Nephron (organoid): ENCODE measurements at regions not wholly inside any gene's neighbourhood (a gene's known extent, or its start where the extent isn't known, plus 50 kb on each side); places are given as distances from the start of the nearest gene placed in this dataset.

Experiments
- H3K27ac Mint-ChIP-seq, 3 experiments: 2 replicates each; pipeline ENCODE4 v1.8.0; 2020; ENCODE audit warnings: mixed read lengths in 3 of 3, mild to moderate bottlenecking in 2 of 3, moderate library complexity in 1 of 3
- H3K27me3 Mint-ChIP-seq: 2 replicates; pipeline ENCODE4 v1.8.0; 2021; ENCODE audit warnings: low read depth, mild to moderate bottlenecking, moderate library complexity, mixed read lengths
- H3K36me3 Mint-ChIP-seq: 2 replicates; pipeline ENCODE4 v1.8.0; 2020; ENCODE audit warnings: low read depth, mixed read lengths
- H3K4me1 Mint-ChIP-seq: 2 replicates; pipeline ENCODE4 v1.8.0; 2020; ENCODE audit warnings: mixed read lengths
- H3K4me3 Mint-ChIP-seq, 3 experiments: 2 replicates each; pipeline ENCODE4 v1.8.0; 2020; ENCODE audit warnings: mild to moderate bottlenecking in 3 of 3, mixed read lengths in 3 of 3, moderate library complexity in 2 of 3
- H3K9me3 Mint-ChIP-seq: 2 replicates; pipeline ENCODE4 v1.8.0; 2020; ENCODE audit warnings: mixed read lengths
- CTCF ChIP-seq, 3 experiments: fragments of 200-600 bp; sonication (generic); IDR thresholded peaks; one replicate each; pipeline ENCODE4 v1.5.0; 2021; ENCODE audit warnings: antibody characterized with exemption in 3 of 3; ENCODE audit not compliant: unreplicated experiment in 3 of 3

DNA sequence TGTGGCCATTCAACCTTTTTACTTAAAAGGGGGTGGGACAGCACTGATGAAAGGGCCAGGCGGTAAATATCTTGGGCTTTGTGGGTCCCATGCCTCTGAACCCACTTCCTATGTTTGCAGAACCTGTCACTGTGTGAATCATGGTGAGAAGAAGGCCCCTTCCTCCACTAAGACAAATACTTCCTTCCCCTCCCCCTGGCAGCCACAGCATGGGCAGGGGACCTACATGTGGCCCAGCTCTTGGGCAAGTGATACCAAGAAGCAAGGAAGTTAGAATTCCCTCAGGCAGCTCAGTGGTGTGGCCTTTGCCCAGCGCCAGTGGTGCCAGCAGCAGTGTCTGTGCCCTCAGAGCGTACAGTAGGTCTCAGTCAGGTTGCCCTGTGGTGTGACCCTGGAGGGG lies 168.6 kb downstream of the TRIM33 start:
- Mint-ChIP-seq H3K4me3 (no peak overlapping the region), H3K27ac (peak overlapping the region in 2 of 3 experiments; percentile 51 to 63), H3K9me3 (peaks cover 2% of the 10 kb centered on the region), H3K36me3 (no peaks in the 10 kb centered on the region), H3K27me3 (no peaks in the 10 kb centered on the region), H3K4me1 (peaks cover 31% of the 10 kb centered on the region)
- TF ChIP-seq CTCF (IDR thresholded peaks at IDR 0.05; ENCODE audit: unreplicated experiment in 3 of 3) = no peak

DNA sequence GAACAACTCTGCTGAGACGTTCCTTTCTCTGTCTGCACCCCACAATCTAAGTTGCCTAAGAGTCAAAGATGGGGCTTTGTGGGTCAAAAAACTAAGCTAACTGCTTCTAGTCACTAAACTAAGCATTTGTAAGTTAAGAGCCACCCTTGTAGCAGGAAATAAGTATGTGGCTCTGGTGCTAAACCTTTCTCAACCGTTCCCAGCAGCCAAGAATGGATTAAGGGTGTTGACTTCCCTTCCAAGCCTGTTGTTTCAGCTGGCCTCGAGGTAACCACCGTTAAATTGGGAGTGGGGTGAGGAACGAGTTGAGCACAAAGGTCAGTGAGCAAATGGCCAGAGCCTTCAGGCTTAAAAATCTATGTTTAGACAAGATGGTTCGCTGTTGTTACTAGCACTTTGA lies 169.1 kb downstream of the TRIM33 start:
- Mint-ChIP-seq H3K4me1 (peaks cover 31% of the 10 kb centered on the region), H3K27me3 (no peaks in the 10 kb centered on the region), H3K9me3 (peaks cover 2% of the 10 kb centered on the region), H3K4me3 (no peak overlapping the region), H3K36me3 (no peaks in the 10 kb centered on the region), H3K27ac (no peak overlapping the region)
- TF ChIP-seq CTCF (IDR thresholded peaks at IDR 0.05; ENCODE audit: unreplicated experiment in 3 of 3) = no peak

- Mint-ChIP-seq H3K4me3 (no peak overlapping the region), H3K27ac (no peak overlapping the region), H3K27me3 (no peaks in the 10 kb centered on the region), H3K9me3 (peaks cover 2% of the 10 kb centered on the region), H3K4me1 (peaks cover 29% of the 10 kb centered on the region), H3K36me3 (no peaks in the 10 kb centered on the region)
- no peak for TF ChIP-seq CTCF (IDR thresholded peaks at IDR 0.05; ENCODE audit: unreplicated experiment in 3 of 3)
Observed at GRCh38 chr1:114341299-114341698, 169.7 kb downstream of the TRIM33 start.

GRCh38 chr1:114340892-114341291 lies 170.1 kb downstream of the TRIM33 start:
- no peaks in the 10 kb centered on the region for H3K27me3 Mint-ChIP-seq
- peaks cover 2% of the 10 kb centered on the region for H3K9me3 Mint-ChIP-seq
- H3K27ac Mint-ChIP-seq = no peak overlapping the region
- H3K4me1 Mint-ChIP-seq = peaks cover 26% of the 10 kb centered on the region
- no peak for TF ChIP-seq CTCF (IDR thresholded peaks at IDR 0.05; ENCODE audit: unreplicated experiment in 3 of 3)
- H3K36me3 Mint-ChIP-seq = no peaks in the 10 kb centered on the region
- H3K4me3 Mint-ChIP-seq = no peak overlapping the region

DNA sequence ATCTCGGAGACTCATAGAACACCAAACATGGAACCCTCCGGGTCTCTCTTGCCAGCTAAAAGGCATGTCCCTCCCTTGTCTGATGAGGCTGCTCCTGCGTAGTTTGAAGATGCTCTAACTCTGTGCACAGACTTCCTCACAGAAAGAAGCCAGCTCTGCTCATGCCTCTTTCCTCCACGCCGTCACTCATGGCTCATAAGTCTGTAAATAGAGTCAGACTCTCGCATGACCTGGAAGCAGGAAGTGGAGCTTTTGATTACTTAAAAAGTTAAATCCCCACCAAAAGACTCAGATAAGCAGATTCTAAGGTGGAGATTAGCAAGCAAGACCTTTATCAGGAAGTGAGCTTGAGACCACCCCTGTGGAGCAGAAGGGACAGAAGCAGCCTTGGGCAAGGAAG lies 171.6 kb downstream of the TRIM33 start:
- Mint-ChIP-seq H3K27ac (peak overlapping the region in 1 of 3 experiments; percentile 93), H3K4me3 (no peak overlapping the region), H3K9me3 (peaks cover 5% of the 10 kb centered on the region), H3K27me3 (no peaks in the 10 kb centered on the region), H3K36me3 (no peaks in the 10 kb centered on the region), H3K4me1 (peaks cover 21% of the 10 kb centered on the region)
- TF ChIP-seq CTCF (IDR thresholded peaks at IDR 0.05; ENCODE audit: unreplicated experiment in 3 of 3) = no peak

- no peak for TF ChIP-seq CTCF (IDR thresholded peaks at IDR 0.05; ENCODE audit: unreplicated experiment in 3 of 3)
- H3K27me3 Mint-ChIP-seq = no peaks in the 10 kb centered on the region
- H3K9me3 Mint-ChIP-seq = peaks cover 5% of the 10 kb centered on the region
- peaks cover 21% of the 10 kb centered on the region for H3K4me1 Mint-ChIP-seq
- peak overlapping the region; percentile 33 to 93 (median 90) for H3K27ac Mint-ChIP-seq
- peak overlapping the region in 2 of 3 experiments; percentile 32 to 41 for H3K4me3 Mint-ChIP-seq
- no peaks in the 10 kb centered on the region for H3K36me3 Mint-ChIP-seq
Observed at GRCh38 chr1:114338191-114338890, 172.7 kb downstream of the TRIM33 start.
